ENCODE measurements at regions not wholly inside any gene's neighbourhood (a gene's known extent, or its start where the extent isn't known, plus 50 kb on each side); places are given as distances from the start of the nearest gene placed in this dataset.

GRCh38 chr2:41937464-41937906 is 110.3 kb upstream of the PKDCC start:
- no peaks in the 10 kb centered on the region for H3K36me3 ChIP-seq (ENCODE audit: insufficient read depth, low read length)
- no peaks in the 10 kb centered on the region for H3K9me3 ChIP-seq (ENCODE audit: low read length)
- no peak overlapping the region for H2AFZ ChIP-seq (ENCODE audit: low read depth, low read length)
- H3K4me1 ChIP-seq (ENCODE audit: insufficient read depth, low read length): peaks cover 28% of the 10 kb centered on the region
- no peak overlapping the region for H3K4me3 ChIP-seq (ENCODE audit: low read length)
- H3K27me3 ChIP-seq (ENCODE audit: insufficient read depth, low read length): no peaks in the 10 kb centered on the region

- no peaks in the 10 kb centered on the region for H3K9me3 ChIP-seq (ENCODE audit: low read length)
- H3K4me3 ChIP-seq (ENCODE audit: low read length): no peak overlapping the region
- H3K4me1 ChIP-seq (ENCODE audit: insufficient read depth, low read length): peaks cover 28% of the 10 kb centered on the region
- H3K36me3 ChIP-seq (ENCODE audit: insufficient read depth, low read length): no peaks in the 10 kb centered on the region
- H2AFZ ChIP-seq (ENCODE audit: low read depth, low read length): no peak overlapping the region
- H3K27me3 ChIP-seq (ENCODE audit: insufficient read depth, low read length): no peaks in the 10 kb centered on the region
These were observed 109.7 kb upstream of the PKDCC start for GRCh38 chr2:41937921-41938708.

GRCh38 chr2:41940060-41940744 is 107.6 kb upstream of the PKDCC start:
- no peaks in the 10 kb centered on the region for H3K27me3 ChIP-seq (ENCODE audit: insufficient read depth, low read length)
- no peak overlapping the region for H2AFZ ChIP-seq (ENCODE audit: low read depth, low read length)
- no peak overlapping the region for H3K4me3 ChIP-seq (ENCODE audit: low read length)
- H3K9me3 ChIP-seq (ENCODE audit: low read length): no peaks in the 10 kb centered on the region
- H3K4me1 ChIP-seq (ENCODE audit: insufficient read depth, low read length): peaks cover 28% of the 10 kb centered on the region
- H3K36me3 ChIP-seq (ENCODE audit: insufficient read depth, low read length): no peaks in the 10 kb centered on the region

- peaks cover 28% of the 10 kb centered on the region for H3K4me1 ChIP-seq (ENCODE audit: insufficient read depth, low read length)
- H3K9me3 ChIP-seq (ENCODE audit: low read length): no peaks in the 10 kb centered on the region
- H3K27me3 ChIP-seq (ENCODE audit: insufficient read depth, low read length): no peaks in the 10 kb centered on the region
- no peak overlapping the region for H2AFZ ChIP-seq (ENCODE audit: low read depth, low read length)
- no peaks in the 10 kb centered on the region for H3K36me3 ChIP-seq (ENCODE audit: insufficient read depth, low read length)
- H3K4me3 ChIP-seq (ENCODE audit: low read length): no peak overlapping the region
These were observed 107.1 kb upstream of the PKDCC start for GRCh38 chr2:41940745-41941063.

GRCh38 chr2:41941831-41942230 is 106.0 kb upstream of the PKDCC start:
- no peaks in the 10 kb centered on the region for H3K27me3 ChIP-seq (ENCODE audit: insufficient read depth, low read length)
- no peaks in the 10 kb centered on the region for H3K36me3 ChIP-seq (ENCODE audit: insufficient read depth, low read length)
- H3K4me1 ChIP-seq (ENCODE audit: insufficient read depth, low read length): peaks cover 20% of the 10 kb centered on the region
- H2AFZ ChIP-seq (ENCODE audit: low read depth, low read length): no peak overlapping the region
- peaks cover 3% of the 10 kb centered on the region for H3K9me3 ChIP-seq (ENCODE audit: low read length)
- no peak overlapping the region for H3K4me3 ChIP-seq (ENCODE audit: low read length)

- Histone ChIP-seq H2AFZ (ENCODE audit: low read depth, low read length) (no peak overlapping the region), H3K4me3 (ENCODE audit: low read length) (no peak overlapping the region), H3K4me1 (ENCODE audit: insufficient read depth, low read length) (peaks cover 15% of the 10 kb centered on the region), H3K27me3 (ENCODE audit: insufficient read depth, low read length) (no peaks in the 10 kb centered on the region), H3K36me3 (ENCODE audit: insufficient read depth, low read length) (no peaks in the 10 kb centered on the region), H3K9me3 (ENCODE audit: low read length) (peaks cover 3% of the 10 kb centered on the region)
These were observed 105.5 kb upstream of the PKDCC start for GRCh38 chr2:41942278-41942677.

- Histone ChIP-seq H3K4me1 (ENCODE audit: insufficient read depth, low read length) (peaks cover 15% of the 10 kb centered on the region), H2AFZ (ENCODE audit: low read depth, low read length) (no peak overlapping the region), H3K9me3 (ENCODE audit: low read length) (peaks cover 3% of the 10 kb centered on the region), H3K27me3 (ENCODE audit: insufficient read depth, low read length) (no peaks in the 10 kb centered on the region), H3K4me3 (ENCODE audit: low read length) (no peak overlapping the region), H3K36me3 (ENCODE audit: insufficient read depth, low read length) (no peaks in the 10 kb centered on the region)
These were observed 104.7 kb upstream of the PKDCC start for GRCh38 chr2:41943159-41943558.

- peaks cover 3% of the 10 kb centered on the region for H3K9me3 ChIP-seq (ENCODE audit: low read length)
- H3K4me1 ChIP-seq (ENCODE audit: insufficient read depth, low read length): peaks cover 11% of the 10 kb centered on the region
- no peaks in the 10 kb centered on the region for H3K27me3 ChIP-seq (ENCODE audit: insufficient read depth, low read length)
- H2AFZ ChIP-seq (ENCODE audit: low read depth, low read length): no peak overlapping the region
- H3K4me3 ChIP-seq (ENCODE audit: low read length): no peak overlapping the region
- no peaks in the 10 kb centered on the region for H3K36me3 ChIP-seq (ENCODE audit: insufficient read depth, low read length)
These were observed 103.5 kb upstream of the PKDCC start for GRCh38 chr2:41944220-41944880.

GRCh38 chr2:41947701-41948396 is 100.0 kb upstream of the PKDCC start:
- peak overlapping the region; percentile 29 for H2AFZ ChIP-seq (ENCODE audit: low read depth, low read length)
- H3K9me3 ChIP-seq (ENCODE audit: low read length): peaks cover 3% of the 10 kb centered on the region
- no peak overlapping the region for H3K4me3 ChIP-seq (ENCODE audit: low read length)
- peaks cover 11% of the 10 kb centered on the region for H3K4me1 ChIP-seq (ENCODE audit: insufficient read depth, low read length)
- no peaks in the 10 kb centered on the region for H3K36me3 ChIP-seq (ENCODE audit: insufficient read depth, low read length)
- H3K27me3 ChIP-seq (ENCODE audit: insufficient read depth, low read length): no peaks in the 10 kb centered on the region

GRCh38 chr2:41948397-41948763 is 99.4 kb upstream of the PKDCC start:
- Histone ChIP-seq H3K9me3 (ENCODE audit: low read length) (peaks cover 3% of the 10 kb centered on the region), H3K4me1 (ENCODE audit: insufficient read depth, low read length) (peaks cover 11% of the 10 kb centered on the region), H2AFZ (ENCODE audit: low read depth, low read length) (no peak overlapping the region), H3K4me3 (ENCODE audit: low read length) (no peak overlapping the region), H3K27me3 (ENCODE audit: insufficient read depth, low read length) (no peaks in the 10 kb centered on the region), H3K36me3 (ENCODE audit: insufficient read depth, low read length) (no peaks in the 10 kb centered on the region)

- H3K27me3 ChIP-seq (ENCODE audit: insufficient read depth, low read length): no peaks in the 10 kb centered on the region
- H3K36me3 ChIP-seq (ENCODE audit: insufficient read depth, low read length): no peaks in the 10 kb centered on the region
- H3K4me1 ChIP-seq (ENCODE audit: insufficient read depth, low read length): peaks cover 11% of the 10 kb centered on the region
- H3K9me3 ChIP-seq (ENCODE audit: low read length): peaks cover 3% of the 10 kb centered on the region
- no peak overlapping the region for H2AFZ ChIP-seq (ENCODE audit: low read depth, low read length)
- no peak overlapping the region for H3K4me3 ChIP-seq (ENCODE audit: low read length)
These were observed 98.5 kb upstream of the PKDCC start for GRCh38 chr2:41949091-41949882.

- Histone ChIP-seq H3K4me3 (ENCODE audit: low read length) (no peak overlapping the region), H3K9me3 (ENCODE audit: low read length) (peaks cover 3% of the 10 kb centered on the region), H3K36me3 (ENCODE audit: insufficient read depth, low read length) (no peaks in the 10 kb centered on the region), H2AFZ (ENCODE audit: low read depth, low read length) (no peak overlapping the region), H3K4me1 (ENCODE audit: insufficient read depth, low read length) (peaks cover 11% of the 10 kb centered on the region), H3K27me3 (ENCODE audit: insufficient read depth, low read length) (no peaks in the 10 kb centered on the region)
These were observed 97.7 kb upstream of the PKDCC start for GRCh38 chr2:41949883-41950665.
